Stimulated activated CD4-positive, alpha-beta T cell treated with anti-CD3 and anti-CD28 coated beads, Interleukin-4, amount 100 ng/mL, for 24 hours (primary cell): ENCODE measurements at regions not wholly inside any gene's neighbourhood (a gene's known extent, or its start where the extent isn't known, plus 50 kb on each side); places are given as distances from the start of the nearest gene placed in this dataset.

Experiments used
- DNase-seq: peaks from one replicate; pipeline ENCODE4 v3.0.0-alpha.2; 2020

- no peak for DNase-seq
Measured at GRCh38 chr2:80863147-80863714, 558.7 kb upstream of the LRRTM1 start.

GRCh38 chr2:80858965-80859364, 554.4 kb upstream of the LRRTM1 start:
- no peak for DNase-seq

GRCh38 chr2:80856227-80856626, 551.7 kb upstream of the LRRTM1 start:
- no peak for DNase-seq

GRCh38 chr2:80854831-80855230, 550.3 kb upstream of the LRRTM1 start:
- no peak for DNase-seq

GRCh38 chr2:80852808-80853139, 548.2 kb upstream of the LRRTM1 start:
- DNase-seq: no peak

GRCh38 chr2:80852079-80852807, 547.7 kb upstream of the LRRTM1 start:
- DNase-seq: no peak

GRCh38 chr2:80830891-80831290, 526.3 kb upstream of the LRRTM1 start:
- no peak for DNase-seq

GRCh38 chr2:80822999-80823398, 518.4 kb upstream of the LRRTM1 start:
- DNase-seq: no peak

- no peak for DNase-seq
Measured at GRCh38 chr2:80815259-80815658, 510.7 kb upstream of the LRRTM1 start.

GRCh38 chr2:80786584-80786983, 482.0 kb upstream of the LRRTM1 start:
- no peak for DNase-seq

- no peak for DNase-seq
Measured at GRCh38 chr2:80778704-80779103, 474.2 kb upstream of the LRRTM1 start.

GRCh38 chr2:80748592-80748991, 444.0 kb upstream of the LRRTM1 start:
- DNase-seq: no peak

GRCh38 chr2:80737047-80737446, 432.5 kb upstream of the LRRTM1 start:
- DNase-seq: no peak

GRCh38 chr2:80725001-80725400, 420.4 kb upstream of the LRRTM1 start:
- DNase-seq: no peak

GRCh38 chr2:80722803-80723202, 418.3 kb upstream of the LRRTM1 start:
- DNase-seq: no peak

GRCh38 chr2:80719607-80720006, 415.1 kb upstream of the LRRTM1 start:
- no peak for DNase-seq

GRCh38 chr2:80715433-80715832, 410.9 kb upstream of the LRRTM1 start:
- no peak for DNase-seq

GRCh38 chr2:80711915-80712314, 407.4 kb upstream of the LRRTM1 start:
- DNase-seq: no peak

- DNase-seq: no peak
Measured at GRCh38 chr2:80706951-80707350, 402.4 kb upstream of the LRRTM1 start.

- no peak for DNase-seq
Measured at GRCh38 chr2:80706541-80706940, 402.0 kb upstream of the LRRTM1 start.

- DNase-seq: no peak
Measured at GRCh38 chr2:80703532-80703931, 399.0 kb upstream of the LRRTM1 start.

GRCh38 chr2:80700961-80701360, 396.4 kb upstream of the LRRTM1 start:
- DNase-seq: no peak
